Caki2 (cell line): ENCODE measurements at regions not wholly inside any gene's neighbourhood (a gene's known extent, or its start where the extent isn't known, plus 50 kb on each side); places are given as distances from the start of the nearest gene placed in this dataset.
A peak's percentile ranks its signal among the peaks of the same experiment; 100 is the strongest.

Experiments
- DNase-seq: peaks from one replicate; pipeline ENCODE4 v3.0.0-alpha.2; 2015; ENCODE audit warnings: low read depth
- in situ Hi-C: cut with HindIII; loops from 2 replicates; pipeline ENCODE4 v1.10.0; 2016; ENCODE audit warnings: low sequenced_read_pairs, low pct_unique_long_range_greater_than_20kb, mixed read lengths

DNA sequence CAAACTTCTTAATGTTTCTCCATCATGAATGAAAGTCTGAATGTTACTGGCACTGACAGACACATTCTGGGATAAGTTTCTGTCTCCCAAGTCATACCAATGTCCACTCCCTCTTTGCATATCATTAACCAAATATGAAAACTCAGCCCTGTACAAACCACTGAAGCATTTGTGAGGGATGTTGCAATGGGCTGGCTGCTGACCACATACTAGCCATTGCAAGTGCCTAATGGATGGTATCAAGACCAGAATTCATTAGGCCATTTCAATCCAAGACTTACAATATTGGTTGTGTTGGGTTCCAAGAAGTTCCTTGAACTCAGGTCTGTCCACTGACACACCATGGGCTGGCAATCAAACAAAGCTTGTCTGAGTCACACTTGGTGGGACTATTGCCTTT lies 73.8 kb downstream of the CBLN2 start:
- no peak for DNase-seq
- in situ Hi-C loops = no loop called here

DNA sequence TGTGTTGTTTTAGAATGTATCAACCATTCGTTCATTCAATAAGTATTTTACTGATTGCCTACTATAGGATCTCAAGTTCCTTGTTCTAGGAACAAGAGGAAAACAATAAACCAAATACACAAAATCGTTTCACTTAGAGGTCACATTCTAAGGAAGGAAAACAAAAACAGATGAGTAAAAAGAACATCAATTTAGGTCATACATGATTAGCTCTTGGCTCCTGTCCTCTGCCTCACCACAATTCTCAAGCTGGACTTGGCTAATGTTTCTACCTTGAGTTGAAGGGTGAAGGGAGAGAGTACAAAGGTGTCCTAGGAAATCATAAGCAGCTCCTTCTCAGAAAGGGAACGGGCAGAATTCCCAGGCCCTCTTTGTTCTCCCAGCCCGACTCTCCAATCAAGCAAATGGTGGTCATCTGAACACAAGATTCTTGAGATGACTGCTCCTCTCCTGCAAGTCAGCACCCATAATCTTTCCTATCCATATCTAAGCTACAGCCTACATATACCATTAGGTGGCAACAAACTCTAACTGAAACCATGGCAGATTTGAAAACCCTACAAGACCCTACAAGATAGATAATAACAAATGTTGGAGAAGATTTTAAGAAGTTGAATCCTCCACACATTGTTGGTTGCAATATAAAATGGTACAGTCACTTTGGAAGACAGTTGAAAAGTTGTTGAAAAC lies 76.0 kb downstream of the CBLN2 start:
- in situ Hi-C loops = no loop called here

DNA sequence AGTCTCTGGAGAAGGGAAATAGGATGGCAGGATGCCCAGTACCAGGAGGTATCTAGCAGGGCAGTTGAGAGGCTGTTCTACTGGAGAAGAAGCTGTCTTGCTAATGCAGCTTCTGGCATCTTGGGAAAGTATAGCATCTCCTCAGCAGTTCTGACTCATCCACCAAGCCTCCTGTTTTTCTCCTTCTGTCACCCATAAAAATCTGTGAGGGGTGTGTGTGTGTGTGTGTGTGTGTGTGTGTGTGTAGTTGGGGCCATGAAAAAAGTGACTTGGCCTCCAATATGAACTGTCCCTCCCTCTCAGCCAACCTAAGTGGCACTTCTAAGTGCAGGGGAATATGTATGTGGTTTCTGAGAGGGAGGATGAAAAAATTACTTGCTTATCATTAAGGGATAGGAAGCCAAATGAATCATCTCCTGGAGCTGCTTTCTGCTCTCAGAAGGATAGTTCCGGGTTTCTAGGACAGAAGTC lies 83.9 kb downstream of the CBLN2 start:
- peak; percentile 85 for DNase-seq
- in situ Hi-C loops = no loop called here

More for the DNA sequence above, 76.0 kb downstream of the CBLN2 start:
- DNase-seq = peak; percentile 45

DNA sequence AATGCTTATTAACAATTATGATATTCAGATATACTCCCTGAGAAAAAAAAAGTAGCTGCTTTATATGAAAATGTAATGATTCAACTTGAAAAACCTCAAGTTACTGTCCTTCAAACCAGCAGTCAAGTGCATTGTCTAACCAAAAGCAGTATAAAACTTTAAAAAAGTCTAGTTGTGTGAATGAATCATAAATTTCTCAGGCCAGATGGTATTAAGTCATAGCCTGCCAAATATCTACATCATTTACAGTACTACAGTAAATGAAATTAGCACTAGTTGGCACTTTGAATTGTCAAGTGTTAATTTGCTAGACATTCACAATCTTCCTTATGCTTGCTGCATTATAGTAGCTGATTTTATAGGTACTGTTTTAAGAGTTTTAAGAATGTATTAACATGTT lies 85.9 kb downstream of the CBLN2 start:
- in situ Hi-C loops = no loop called here
- DNase-seq = no peak

DNA sequence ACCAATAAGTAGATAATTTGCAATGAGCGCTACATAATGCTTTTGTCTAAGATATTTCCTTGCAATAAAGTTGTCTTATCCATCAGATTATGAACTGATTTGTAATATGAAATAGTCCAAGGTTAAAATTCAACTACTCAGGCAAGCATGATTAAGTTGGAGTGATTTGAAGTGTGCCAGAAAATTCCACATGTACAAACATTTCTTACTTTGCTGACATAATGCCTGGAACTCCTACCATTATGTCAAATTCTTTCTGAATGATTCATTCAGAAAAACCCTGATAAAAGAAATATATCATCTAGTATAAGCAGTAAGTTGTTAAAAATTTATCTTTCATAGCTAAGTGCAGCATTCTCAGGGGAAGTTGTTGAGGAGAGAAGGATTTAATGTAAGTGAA lies 87.3 kb downstream of the CBLN2 start:
- DNase-seq = peak; percentile 76
- in situ Hi-C loops = no loop called here

DNA sequence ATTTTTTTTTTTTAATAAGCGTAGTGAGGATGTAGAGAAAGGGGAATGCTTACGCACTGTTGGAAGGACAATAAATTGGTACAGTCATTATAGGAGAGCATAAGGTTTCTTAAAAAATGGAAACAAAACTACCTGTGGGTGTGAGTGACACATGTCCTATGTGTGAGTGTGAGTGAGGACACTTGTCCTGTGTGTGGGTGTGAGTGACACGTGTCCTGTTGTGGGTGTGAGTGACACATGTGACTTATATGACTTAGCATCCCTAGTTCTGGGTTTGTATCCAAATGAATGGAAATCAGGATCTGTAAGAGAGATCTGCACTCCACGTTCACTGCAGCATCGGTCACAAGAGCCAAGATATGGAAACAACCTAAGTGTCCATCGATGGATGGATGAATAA lies 91.8 kb downstream of the CBLN2 start:
- in situ Hi-C loops = no loop called here
- DNase-seq = no peak

DNA sequence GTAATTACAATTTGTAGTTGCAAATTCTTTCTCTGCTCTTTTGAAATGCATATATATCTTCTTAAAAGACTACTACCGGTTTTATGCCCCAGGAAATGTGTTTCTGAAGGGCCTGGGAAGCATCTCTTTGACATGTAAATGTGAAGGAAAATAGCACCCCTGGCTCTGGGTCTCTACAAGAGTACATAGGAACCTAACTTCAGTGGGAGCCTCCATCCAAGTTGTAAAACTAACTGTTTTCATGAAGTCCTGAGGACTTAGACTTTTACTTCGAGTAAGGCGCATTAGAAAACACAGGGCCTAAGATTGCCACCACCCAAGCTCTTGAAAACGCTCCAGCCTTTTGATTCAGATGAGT lies 99.4 kb downstream of the CBLN2 start:
- in situ Hi-C loops = no loop called here
- no peak for DNase-seq

DNA sequence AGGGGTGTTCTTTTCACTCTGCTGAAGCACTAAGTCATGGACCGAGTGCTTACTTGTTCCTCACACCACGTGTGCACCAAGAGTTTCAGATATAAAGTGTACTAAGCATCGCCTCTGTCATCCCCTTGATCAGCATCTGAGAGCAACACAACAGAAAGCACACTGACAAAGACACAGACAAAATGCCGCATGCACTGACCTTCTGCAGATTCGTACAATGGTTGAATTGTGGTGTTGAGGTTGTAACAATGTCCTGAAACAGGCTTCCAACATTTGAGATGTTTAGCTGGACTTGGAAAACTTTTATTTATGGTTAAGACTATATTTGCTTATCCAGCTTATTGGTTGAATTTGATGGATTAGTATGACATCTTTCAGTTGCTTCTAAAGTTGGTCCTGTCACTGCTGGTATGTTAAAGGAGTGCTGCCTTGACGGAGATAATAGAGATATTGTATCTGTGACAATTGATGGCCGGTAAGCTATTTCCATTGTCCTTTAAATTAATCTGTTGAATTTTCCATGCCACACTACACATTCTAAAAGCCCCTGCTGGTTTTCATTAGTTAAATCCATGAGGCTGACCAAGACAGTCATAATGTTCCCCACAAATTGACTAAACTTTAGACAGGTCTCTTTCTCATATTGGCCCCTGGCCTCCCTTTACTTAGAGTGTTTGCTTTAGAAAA lies 99.9 kb downstream of the CBLN2 start:
- DNase-seq = no peak
- in situ Hi-C loops = no loop called here

DNA sequence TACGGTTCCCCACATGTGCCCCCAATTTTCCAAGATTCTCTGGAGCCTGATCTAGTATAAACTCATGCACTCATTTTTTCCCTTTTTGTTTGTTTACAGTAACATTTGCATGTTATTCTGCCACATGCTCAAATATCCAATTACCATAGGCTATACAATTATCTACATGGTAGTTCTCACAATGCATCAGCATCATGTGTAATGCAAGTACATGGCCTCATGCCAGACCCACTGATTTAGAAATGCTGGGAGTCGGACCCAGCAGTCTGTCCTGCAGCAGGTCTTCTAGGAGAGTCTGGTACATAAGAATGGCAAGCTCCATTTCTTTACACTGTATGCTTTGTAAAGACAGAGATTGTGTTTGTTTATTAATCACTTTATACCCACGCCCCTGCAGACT lies 107.7 kb downstream of the CBLN2 start:
- no peak for DNase-seq
- in situ Hi-C loops = no loop called here

DNA sequence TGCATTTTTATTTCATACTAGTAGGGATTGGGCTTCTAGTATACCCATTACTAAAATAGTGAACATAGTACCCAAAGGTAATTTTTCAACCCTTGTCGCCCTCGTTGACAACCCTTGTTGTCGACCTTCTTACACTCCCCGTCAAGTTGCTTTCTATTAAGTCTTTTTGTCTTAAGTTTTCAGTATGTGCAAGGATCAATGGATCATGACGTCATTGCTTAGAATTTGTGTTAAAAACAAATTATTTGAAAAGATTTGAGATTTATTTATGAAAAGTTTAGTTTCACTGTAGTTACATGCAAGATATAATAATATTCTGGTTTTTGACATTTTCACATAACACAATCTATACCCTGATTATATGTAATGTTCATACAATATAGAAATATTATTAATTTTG lies 110.4 kb downstream of the CBLN2 start:
- DNase-seq = no peak
- in situ Hi-C loops = no loop called here

DNA sequence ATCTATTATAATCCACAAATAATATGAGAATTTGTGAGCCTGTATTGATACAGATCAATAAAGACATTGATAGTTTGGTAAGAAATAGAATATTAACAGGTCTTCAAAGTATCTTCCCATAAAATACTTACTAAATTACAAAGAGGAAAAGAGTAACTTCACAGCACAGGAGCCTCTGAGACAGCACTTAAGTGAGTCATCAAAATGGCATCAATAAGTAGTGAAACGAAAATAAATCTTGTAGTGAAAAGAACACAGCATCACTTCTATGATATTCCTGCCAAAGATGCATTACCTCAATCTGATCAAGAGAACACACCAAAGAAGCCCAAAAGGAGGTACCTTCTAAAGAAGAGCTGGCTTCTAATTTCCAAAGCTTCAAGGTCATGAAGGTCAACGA lies 116.4 kb downstream of the CBLN2 start:
- in situ Hi-C loops = no loop called here
- DNase-seq = peak; percentile 6

DNA sequence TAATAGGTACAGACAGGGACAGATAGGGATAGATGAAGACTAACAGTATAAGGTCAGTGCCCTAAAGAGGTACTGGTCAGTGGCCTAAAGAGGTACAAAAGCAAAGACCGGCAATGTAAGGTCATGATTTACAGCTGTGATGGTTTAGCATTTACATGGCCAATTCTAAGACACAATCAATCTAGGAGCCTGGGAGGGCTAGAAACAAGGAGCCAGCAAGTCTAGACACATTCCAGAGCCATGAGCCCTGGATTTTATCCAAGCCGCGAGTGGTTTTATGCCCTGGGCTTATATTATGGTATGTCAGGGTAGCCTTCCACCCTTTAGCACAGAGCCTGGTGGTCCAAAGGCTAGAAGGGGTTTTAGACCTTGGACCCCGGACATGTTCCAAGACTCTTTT lies 124.2 kb downstream of the CBLN2 start:
- in situ Hi-C loops = no loop called here

DNA sequence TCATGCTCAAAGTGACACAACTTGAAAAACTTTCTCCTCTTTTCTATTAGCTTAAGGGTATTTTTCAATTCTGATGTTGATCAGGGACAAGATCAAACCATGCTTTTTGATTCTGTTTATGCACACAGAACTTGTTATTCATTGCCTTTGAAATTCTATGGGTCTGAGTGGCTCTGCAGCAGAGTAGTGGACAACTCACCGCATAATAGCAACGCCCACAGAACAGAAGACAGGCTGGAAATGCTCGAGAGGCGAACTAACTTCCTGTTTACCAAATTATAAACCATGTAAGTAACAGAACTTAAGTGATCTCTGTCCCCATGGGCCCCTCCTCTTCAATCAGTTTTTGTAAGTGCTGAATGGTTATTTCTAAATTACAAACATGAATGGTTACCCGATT lies 131.2 kb downstream of the CBLN2 start:
- no peak for DNase-seq
- in situ Hi-C loops = no loop called here

More for the DNA sequence above, 124.2 kb downstream of the CBLN2 start:
- no peak for DNase-seq

DNA sequence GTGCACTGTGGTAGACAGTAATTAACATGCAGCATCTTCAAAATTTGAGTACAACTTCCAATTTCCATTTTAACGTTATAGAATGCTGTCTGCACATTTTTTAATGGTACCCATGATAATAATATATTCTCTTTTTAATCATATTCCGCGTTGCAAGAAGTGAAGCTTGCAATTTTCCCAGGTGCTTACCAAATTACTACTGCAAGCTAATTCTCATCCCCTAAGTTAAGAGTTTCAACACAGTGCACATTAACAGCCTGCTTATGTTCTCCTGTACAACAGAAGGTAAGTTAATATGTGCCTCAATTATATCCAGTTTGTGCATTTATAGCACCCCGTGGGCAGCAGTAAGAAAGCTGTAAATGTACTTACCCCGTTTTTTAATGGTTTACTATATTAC lies 132.9 kb downstream of the CBLN2 start:
- no peak for DNase-seq
- in situ Hi-C loops = no loop called here

DNA sequence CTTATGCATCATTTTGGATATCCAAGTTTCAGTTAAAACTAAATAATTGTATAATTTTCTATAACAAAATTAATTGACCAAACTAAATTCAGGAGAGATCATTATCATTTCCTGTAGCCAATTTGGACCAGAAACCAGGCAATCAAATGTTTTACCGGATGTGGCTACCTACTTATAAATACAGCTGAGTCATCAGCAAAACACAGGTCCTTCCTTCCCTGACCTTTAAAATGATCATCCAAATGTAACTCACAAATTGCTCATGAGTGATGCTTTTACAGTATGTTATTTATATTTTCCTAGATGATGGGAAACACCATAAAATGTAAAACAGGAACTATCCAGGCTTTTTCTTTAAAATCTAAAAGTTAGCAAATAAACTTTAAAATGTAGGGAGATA lies 133.7 kb downstream of the CBLN2 start:
- in situ Hi-C loops = no loop called here
- DNase-seq = no peak

DNA sequence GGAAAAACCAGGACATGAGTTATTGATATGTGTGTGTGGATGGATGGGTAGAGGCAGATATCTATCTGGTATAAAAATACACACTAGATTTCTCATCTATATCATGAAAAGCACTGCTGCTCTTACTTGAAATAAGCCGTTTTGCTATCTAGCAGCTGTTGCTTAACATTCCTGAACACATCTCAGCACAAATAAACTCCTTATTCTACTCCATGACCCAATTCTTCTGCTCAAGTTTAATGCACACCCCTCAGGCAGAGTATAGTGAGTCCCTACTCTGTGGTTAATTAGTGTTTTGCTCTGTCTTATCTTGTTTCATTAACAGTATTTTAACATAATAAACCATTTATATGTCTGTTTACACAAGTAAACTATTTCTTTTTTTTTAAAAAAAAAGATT lies 134.2 kb downstream of the CBLN2 start:
- in situ Hi-C loops = no loop called here
- no peak for DNase-seq

DNA sequence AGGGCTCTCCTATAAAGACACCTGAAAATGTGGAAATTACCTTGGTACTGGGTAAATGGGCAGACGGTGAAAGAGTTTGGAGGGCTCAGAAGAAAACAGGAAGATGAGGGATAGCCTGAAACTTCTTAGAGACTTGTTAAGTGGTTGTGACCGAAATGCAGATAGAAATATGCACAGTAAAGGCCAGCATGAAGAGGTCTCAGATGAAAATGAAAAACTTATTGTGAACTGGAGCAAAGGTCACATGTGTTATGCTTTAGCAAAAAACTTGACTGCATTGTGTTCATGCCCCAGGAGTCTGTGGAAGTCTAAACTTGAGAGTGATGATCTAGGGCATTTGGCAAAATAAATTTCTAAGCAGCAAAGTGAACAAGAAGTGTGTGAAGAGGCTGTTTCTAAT lies 137.1 kb downstream of the CBLN2 start:
- in situ Hi-C loops = no loop called here
- DNase-seq = no peak

DNA sequence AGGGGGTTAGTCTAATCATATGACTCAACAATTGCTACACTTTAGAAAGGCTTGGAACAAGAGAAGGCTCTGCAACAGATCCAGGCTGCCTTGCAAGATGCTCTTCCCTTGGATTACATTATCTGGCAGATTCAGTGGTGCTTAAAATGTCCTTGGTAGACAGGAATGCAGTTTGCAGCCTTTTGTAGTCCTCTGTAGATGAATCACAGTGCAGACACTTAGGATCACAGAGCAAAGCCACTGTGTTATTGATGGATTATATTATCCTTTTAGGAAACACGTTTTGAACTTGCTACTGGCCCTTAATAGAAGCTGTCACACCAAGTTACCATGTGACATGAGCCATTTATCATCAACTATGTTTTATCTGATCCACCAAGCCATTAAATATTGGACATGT lies 152.2 kb downstream of the CBLN2 start:
- in situ Hi-C loops = no loop called here
- no peak for DNase-seq

DNA sequence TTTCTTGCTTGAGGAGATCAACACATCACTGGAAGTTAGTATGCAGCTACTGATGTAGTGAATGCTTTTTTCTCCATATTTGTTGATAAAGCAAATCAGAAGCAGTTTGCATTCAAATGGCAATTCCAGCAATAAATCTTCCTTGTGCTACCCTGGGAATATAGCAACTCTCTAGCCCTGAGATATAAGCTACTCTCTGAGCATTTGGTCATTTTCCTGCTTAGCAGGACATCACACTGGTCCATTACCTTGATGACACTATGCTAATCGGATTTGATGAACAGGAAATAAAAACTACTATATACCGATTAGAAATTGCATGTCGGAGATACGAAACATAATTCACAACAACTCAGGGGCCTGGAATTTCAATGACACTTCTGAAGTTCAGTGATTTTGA lies 152.7 kb downstream of the CBLN2 start:
- in situ Hi-C loops = no loop called here
- no peak for DNase-seq

DNA sequence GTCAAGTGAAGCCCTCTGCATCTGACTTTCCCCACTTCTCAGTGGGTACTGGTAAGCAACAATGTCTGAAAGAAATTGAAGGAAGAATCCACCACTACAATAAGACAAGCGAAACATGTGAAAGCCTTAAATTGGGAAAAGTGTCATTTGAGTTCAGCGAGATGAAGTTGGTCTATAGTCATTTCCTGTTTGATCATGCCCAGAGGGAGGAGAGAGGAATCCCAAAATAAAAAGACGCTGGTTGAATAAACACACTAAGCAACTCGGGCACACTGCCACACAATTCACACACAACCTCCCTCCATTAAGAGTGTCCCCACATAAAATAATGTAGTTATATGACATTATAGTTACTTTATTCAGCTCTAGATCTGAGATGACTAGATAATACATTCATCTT lies 166.1 kb downstream of the CBLN2 start:
- in situ Hi-C loops = no loop called here
- DNase-seq = no peak
